Liver (tissue), 3 donors: ENCODE measurements at regions not wholly inside any gene's neighbourhood (a gene's known extent, or its start where the extent isn't known, plus 50 kb on each side); places are given as distances from the start of the nearest gene placed in this dataset.

ENCODE experiments used
- ATF3 ChIP-seq: IDR thresholded peaks from 2 replicates; pipeline ENCODE4 v1.6.1; 2016; ENCODE audit warnings: antibody characterized with exemption
- CTCF ChIP-seq: fragments of 150-350 bp; IDR thresholded peaks from 2 replicates; pipeline ENCODE4 v1.5.1; 2017; ENCODE audit warnings: improper control_type of control experiment, low read depth, low read length; ENCODE audit not compliant: missing input control
- EGR1 ChIP-seq, 2 donors: IDR thresholded peaks; 2 replicates each; pipeline ENCODE4 v1.6.1; 2016 to 2018; ENCODE audit warnings: antibody characterized with exemption in 2 of 2, low read depth in 2 of 2
- FOXA1 ChIP-seq: IDR thresholded peaks from 2 replicates; pipeline ENCODE4 v1.6.1; 2016; ENCODE audit warnings: antibody characterized with exemption
- FOXA2 ChIP-seq: IDR thresholded peaks from 2 replicates; pipeline ENCODE4 v1.6.1; 2016; ENCODE audit warnings: antibody characterized with exemption
- GABPA ChIP-seq, 2 donors: IDR thresholded peaks in 1 of 2; conservative IDR thresholded peaks in 1 of 2; 2 replicates each; pipeline ENCODE4 v1.6.1; 2016; ENCODE audit warnings: antibody characterized with exemption in 2 of 2, mild to moderate bottlenecking in 1 of 2, moderate library complexity in 1 of 2
- MAX ChIP-seq: IDR thresholded peaks from 2 replicates; pipeline ENCODE4 v1.6.1; 2016; ENCODE audit warnings: antibody characterized with exemption
- RAD21 ChIP-seq, 2 donors: IDR thresholded peaks; 2 replicates each; pipeline ENCODE4 v1.6.1; 2016; ENCODE audit warnings: antibody characterized with exemption in 2 of 2, mild to moderate bottlenecking in 2 of 2
- REST ChIP-seq: IDR thresholded peaks from 2 replicates; pipeline ENCODE4 v1.6.1; 2016; ENCODE audit warnings: antibody characterized with exemption, mild to moderate bottlenecking
- RXRA ChIP-seq, 2 donors: IDR thresholded peaks; 2 replicates each; pipeline ENCODE4 v1.6.1; 2017 to 2018; ENCODE audit warnings: antibody characterized with exemption in 2 of 2, mild to moderate bottlenecking in 1 of 2
- SP1 ChIP-seq: IDR thresholded peaks from 2 replicates; pipeline ENCODE4 v1.6.1; 2018; ENCODE audit warnings: antibody characterized with exemption, mild to moderate bottlenecking
- TAF1 ChIP-seq: conservative IDR thresholded peaks from 2 replicates; pipeline ENCODE4 v1.6.1; 2016; ENCODE audit warnings: antibody characterized with exemption, mild to moderate bottlenecking
- ZBTB33 ChIP-seq: IDR thresholded peaks from 2 replicates; pipeline ENCODE4 v1.6.1; 2016; ENCODE audit warnings: antibody characterized with exemption
- donor health status: healthy.
- donor health status: healthy.

GRCh38 chr2:17259613-17260012 is 258.6 kb downstream of the RAD51AP2 start:
- TF ChIP-seq EGR1 (IDR thresholded peaks at IDR 0.05; ENCODE audit: low read depth in 2 of 2), result no peak
- no peak for TF ChIP-seq FOXA2
- no peak for TF ChIP-seq ATF3
- no peak for TF ChIP-seq GABPA (IDR thresholded peaks at IDR 0.05 in 1 of 2, conservative IDR thresholded peaks at IDR 0.05 in 1 of 2)
- TF ChIP-seq SP1, result no peak
- no peak for TF ChIP-seq CTCF
- TF ChIP-seq TAF1, result no peak
- no peak for TF ChIP-seq RAD21 (IDR thresholded peaks at IDR 0.05)
- TF ChIP-seq ZBTB33, result no peak
- TF ChIP-seq RXRA (IDR thresholded peaks at IDR 0.05), result no peak
- TF ChIP-seq REST, result no peak
- TF ChIP-seq MAX, result no peak
- TF ChIP-seq FOXA1, result no peak
